NCI-H1694 treated with DMSO at 0.1 percent for 48 hours (cell line): ENCODE measurements at regions not wholly inside any gene's neighbourhood (a gene's known extent, or its start where the extent isn't known, plus 50 kb on each side); places are given as distances from the start of the nearest gene placed in this dataset.
"Not testable (repeated sequence)": the region's sequence is repeated elsewhere in the genome, so short reads cannot be mapped to it uniquely, and the experiment has no call there.

Experiments used
- DNase-seq: peaks from one replicate; lab custom pipeline; 2025; lab: John Stamatoyannopoulos, UW

GRCh38 chr6:170193326-170193821, 97.5 kb downstream of the DLL1 start:
- DNase-seq, result no peak

GRCh38 chr6:170192905-170193304, 98.0 kb downstream of the DLL1 start:
- DNase-seq, result no peak

GRCh38 chr6:170192101-170192500, 98.8 kb downstream of the DLL1 start:
- DNase-seq, result not testable (repeated sequence)

- no peak for DNase-seq
Measured at GRCh38 chr6:170190046-170190445, 100.8 kb downstream of the DLL1 start.

- no peak for DNase-seq
Measured at GRCh38 chr6:170189236-170189635, 101.6 kb downstream of the DLL1 start.

GRCh38 chr6:170188571-170189001, 102.3 kb downstream of the DLL1 start:
- no peak for DNase-seq

- DNase-seq, result no peak
Measured at GRCh38 chr6:170187669-170188566, 103.0 kb downstream of the DLL1 start.

GRCh38 chr6:170186941-170187668, 103.8 kb downstream of the DLL1 start:
- DNase-seq, result no peak

- DNase-seq, result no peak
Measured at GRCh38 chr6:170186006-170186935, 104.6 kb downstream of the DLL1 start.

GRCh38 chr6:170185175-170185978, 105.5 kb downstream of the DLL1 start:
- no peak for DNase-seq

GRCh38 chr6:170184316-170184715, 106.6 kb downstream of the DLL1 start:
- no peak for DNase-seq

- no peak for DNase-seq
Measured at GRCh38 chr6:170183521-170183920, 107.4 kb downstream of the DLL1 start.

- no peak for DNase-seq
Measured at GRCh38 chr6:170182781-170183120, 108.1 kb downstream of the DLL1 start.

- no peak for DNase-seq
Measured at GRCh38 chr6:170182093-170182780, 108.6 kb downstream of the DLL1 start.

- DNase-seq, result no peak
Measured at GRCh38 chr6:170181338-170181690, 109.6 kb downstream of the DLL1 start.

GRCh38 chr6:170180671-170181337, 110.1 kb downstream of the DLL1 start:
- DNase-seq, result no peak

GRCh38 chr6:170179616-170180324, 111.1 kb downstream of the DLL1 start:
- peak; percentile 79 for DNase-seq

- peak; percentile 64 for DNase-seq
Measured at GRCh38 chr6:170178561-170179477, 112.1 kb downstream of the DLL1 start.
